ENCODE measurements at regions not wholly inside any gene's neighbourhood (a gene's known extent, or its start where the extent isn't known, plus 50 kb on each side); places are given as distances from the start of the nearest gene placed in this dataset.
"Not testable (repeated sequence)": the region's sequence is repeated elsewhere in the genome, so short reads cannot be mapped to it uniquely, and the experiment has no call there.

DNA sequence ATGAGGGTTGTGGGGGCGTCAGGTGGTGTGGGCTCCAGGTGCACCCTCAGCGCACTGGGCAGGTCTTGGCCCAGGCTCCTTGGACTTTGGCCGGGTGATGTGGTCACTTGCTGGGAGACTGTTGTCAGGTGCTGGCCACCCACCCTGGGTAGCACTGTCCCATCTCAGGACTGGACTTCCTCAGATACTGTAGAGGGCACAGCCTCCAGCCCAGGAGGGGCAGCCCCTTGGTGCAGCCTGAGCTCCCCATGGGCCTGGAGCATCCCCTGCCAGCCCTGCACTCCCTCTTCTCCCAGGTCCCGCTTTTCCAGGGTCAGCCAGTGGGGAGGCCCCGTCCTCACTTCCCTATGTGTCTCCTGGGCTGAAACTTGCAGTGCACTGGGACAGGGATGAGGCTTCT, 592.3 kb downstream of the CWH43 start:
- H3K36me3 Mint-ChIP-seq (ENCODE audit: low read depth); H3K27me3 Mint-ChIP-seq; H3K27ac Mint-ChIP-seq; intact Hi-C loops (cut with micrococcal nuclease); H3K4me1 Mint-ChIP-seq; POLR2A ChIA-PET; H3K4me3 Mint-ChIP-seq; DNase-seq; CTCF ChIA-PET; H3K9me3 Mint-ChIP-seq; ATAC-seq (ENCODE audit: low read depth): not testable (repeated sequence)

DNA sequence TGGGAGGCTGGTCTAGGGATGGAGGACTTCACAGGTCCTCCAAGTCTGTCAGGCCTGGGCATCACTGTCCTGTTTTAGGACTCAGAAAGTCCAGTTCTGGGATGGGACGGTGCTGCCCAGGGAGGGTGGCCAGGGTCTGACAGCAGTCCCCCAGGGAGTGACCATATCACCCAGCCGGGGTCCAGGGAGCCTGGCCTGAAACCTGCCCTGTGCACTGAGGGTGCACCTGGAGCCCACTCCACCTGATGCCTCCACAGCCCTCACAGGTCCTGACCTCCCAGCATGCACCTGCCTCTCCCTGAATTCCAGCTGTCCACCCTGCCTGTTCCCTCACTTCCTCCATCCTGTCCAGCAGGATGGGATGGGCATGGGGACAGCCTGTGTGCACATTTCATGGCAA, 592.8 kb downstream of the CWH43 start:
- intact Hi-C loops (cut with micrococcal nuclease); CTCF ChIA-PET; ATAC-seq (ENCODE audit: low read depth); H3K36me3 Mint-ChIP-seq (ENCODE audit: low read depth); H3K9me3 Mint-ChIP-seq; POLR2A ChIA-PET; DNase-seq; H3K27me3 Mint-ChIP-seq; H3K27ac Mint-ChIP-seq; H3K4me3 Mint-ChIP-seq; H3K4me1 Mint-ChIP-seq: not testable (repeated sequence)

DNA sequence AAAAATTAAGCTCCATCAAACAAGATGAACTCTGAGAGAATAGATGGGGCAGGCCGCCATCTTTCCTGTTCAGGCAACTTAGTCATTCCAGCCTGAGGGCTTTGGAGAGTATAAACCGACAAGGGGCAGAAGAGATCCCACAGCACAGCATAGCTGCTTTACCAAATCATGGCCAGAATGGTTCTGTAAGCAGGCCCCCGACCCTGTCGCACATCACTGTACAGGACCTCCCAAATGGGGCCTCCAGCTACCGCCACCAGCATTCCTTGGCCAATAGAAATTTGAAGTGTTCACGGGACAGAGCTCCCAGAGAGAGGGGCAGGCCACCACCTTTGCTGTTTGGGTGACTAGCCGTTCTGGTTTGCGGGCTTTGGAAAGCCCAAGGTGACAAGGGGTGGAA, 594.1 kb downstream of the CWH43 start:
- H3K4me1 Mint-ChIP-seq; POLR2A ChIA-PET; H3K27me3 Mint-ChIP-seq; DNase-seq; CTCF ChIA-PET; H3K9me3 Mint-ChIP-seq; intact Hi-C loops (cut with micrococcal nuclease); H3K27ac Mint-ChIP-seq; H3K36me3 Mint-ChIP-seq (ENCODE audit: low read depth); ATAC-seq (ENCODE audit: low read depth); H3K4me3 Mint-ChIP-seq: not testable (repeated sequence)

GRCh38 chr4:49588401-49588800, 602.3 kb downstream of the CWH43 start:
- H3K27ac Mint-ChIP-seq; DNase-seq; H3K9me3 Mint-ChIP-seq; ATAC-seq (ENCODE audit: low read depth); H3K36me3 Mint-ChIP-seq (ENCODE audit: low read depth); H3K27me3 Mint-ChIP-seq; H3K4me1 Mint-ChIP-seq; intact Hi-C loops (cut with micrococcal nuclease); POLR2A ChIA-PET; CTCF ChIA-PET; H3K4me3 Mint-ChIP-seq: not testable (repeated sequence)

DNA sequence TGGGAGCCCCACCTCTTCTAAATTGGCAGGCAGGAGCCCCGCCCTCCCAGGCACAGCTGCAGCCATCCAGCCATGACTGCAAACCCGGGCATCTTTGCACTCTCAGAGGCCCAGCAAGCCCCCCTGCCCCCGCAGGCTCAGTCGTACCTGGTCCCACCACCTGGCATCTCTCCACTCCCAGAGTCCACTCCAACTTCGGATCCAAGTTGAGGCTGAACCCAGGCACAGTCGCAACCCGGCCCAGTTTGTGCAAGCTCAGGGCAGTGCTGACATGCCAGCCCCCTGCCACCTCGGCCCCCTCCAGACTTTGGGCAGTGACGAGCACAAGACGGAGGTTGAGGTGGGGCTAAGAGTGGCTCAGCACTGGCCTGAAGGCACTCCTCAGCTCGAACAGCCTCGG, 632.4 kb downstream of the CWH43 start:
- H3K4me3 Mint-ChIP-seq; H3K4me1 Mint-ChIP-seq; H3K36me3 Mint-ChIP-seq (ENCODE audit: low read depth); intact Hi-C loops (cut with micrococcal nuclease); POLR2A ChIA-PET; H3K27ac Mint-ChIP-seq; CTCF ChIA-PET; DNase-seq; H3K27me3 Mint-ChIP-seq; ATAC-seq (ENCODE audit: low read depth); H3K9me3 Mint-ChIP-seq: not testable (repeated sequence)

DNA sequence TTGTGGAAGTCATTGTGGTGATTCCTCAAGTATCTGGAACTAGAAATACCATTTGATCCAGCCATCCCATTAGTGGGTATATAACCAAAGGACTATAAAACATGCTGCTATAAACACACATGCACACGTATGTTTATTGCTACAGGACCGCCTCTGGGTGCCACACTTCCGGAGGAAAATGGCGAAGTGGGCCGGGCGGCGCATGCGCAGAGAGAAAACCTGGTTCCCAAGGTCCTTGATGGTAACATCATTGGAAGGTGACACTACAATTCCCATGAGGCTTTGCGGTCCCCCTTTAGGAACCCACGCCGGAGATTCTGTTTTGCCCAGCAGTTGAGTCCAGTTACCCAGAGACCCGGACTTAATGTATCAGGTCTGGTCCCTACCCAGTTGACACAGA, 640.4 kb downstream of the CWH43 start:
- H3K27ac Mint-ChIP-seq; CTCF ChIA-PET; ATAC-seq (ENCODE audit: low read depth); H3K4me3 Mint-ChIP-seq; H3K9me3 Mint-ChIP-seq; DNase-seq; H3K4me1 Mint-ChIP-seq; intact Hi-C loops (cut with micrococcal nuclease); H3K36me3 Mint-ChIP-seq (ENCODE audit: low read depth); POLR2A ChIA-PET; H3K27me3 Mint-ChIP-seq: not testable (repeated sequence)

All from activated B cell treated with CpG ODN at 0.5 μM for 24 hours (primary cell).